Activated T-cell treated with anti-CD3 and anti-CD28 coated beads, Interleukin-2, amount 50 U/mL, for 1 hour (primary cell): ENCODE measurements at regions not wholly inside any gene's neighbourhood (a gene's known extent, or its start where the extent isn't known, plus 50 kb on each side); places are given as distances from the start of the nearest gene placed in this dataset.
"Not testable (repeated sequence)": the region's sequence is repeated elsewhere in the genome, so short reads cannot be mapped to it uniquely, and the experiment has no call there.

ENCODE experiments used
- DNase-seq: peaks from one replicate; pipeline ENCODE4 v3.0.0-alpha.2; 2020

- no peak for DNase-seq
Measured at GRCh38 chr11:38842991-38843390, 2245.0 kb upstream of the RAG2 start.

GRCh38 chr11:38839071-38839470 lies 2241.0 kb upstream of the RAG2 start:
- no peak for DNase-seq

- no peak for DNase-seq
Measured at GRCh38 chr11:38835966-38836365, 2237.9 kb upstream of the RAG2 start.

- no peak for DNase-seq
Measured at GRCh38 chr11:38824573-38824972, 2226.5 kb upstream of the RAG2 start.

- not testable (repeated sequence) for DNase-seq
Measured at GRCh38 chr11:38821786-38822185, 2223.8 kb upstream of the RAG2 start.

GRCh38 chr11:38819981-38820380 lies 2221.9 kb upstream of the RAG2 start:
- no peak for DNase-seq

- no peak for DNase-seq
Measured at GRCh38 chr11:38818720-38819119, 2220.7 kb upstream of the RAG2 start.

GRCh38 chr11:38814670-38815069 lies 2216.6 kb upstream of the RAG2 start:
- DNase-seq, result no peak

GRCh38 chr11:38809521-38809920 lies 2211.5 kb upstream of the RAG2 start:
- DNase-seq, result no peak

GRCh38 chr11:38796281-38796680 lies 2198.2 kb upstream of the RAG2 start:
- DNase-seq, result no peak

- DNase-seq, result no peak
Measured at GRCh38 chr11:38795027-38795426, 2197.0 kb upstream of the RAG2 start.

GRCh38 chr11:38791346-38791961 lies 2193.4 kb upstream of the RAG2 start:
- no peak for DNase-seq

- DNase-seq, result no peak
Measured at GRCh38 chr11:38788561-38788960, 2190.5 kb upstream of the RAG2 start.

- no peak for DNase-seq
Measured at GRCh38 chr11:38784164-38784563, 2186.1 kb upstream of the RAG2 start.

- DNase-seq, result no peak
Measured at GRCh38 chr11:38766796-38767195, 2168.8 kb upstream of the RAG2 start.

- DNase-seq, result no peak
Measured at GRCh38 chr11:38759394-38759793, 2161.4 kb upstream of the RAG2 start.

- no peak for DNase-seq
Measured at GRCh38 chr11:38756537-38756936, 2158.5 kb upstream of the RAG2 start.

- DNase-seq, result no peak
Measured at GRCh38 chr11:38751421-38751820, 2153.4 kb upstream of the RAG2 start.

GRCh38 chr11:38746516-38746915 lies 2148.5 kb upstream of the RAG2 start:
- DNase-seq, result not testable (repeated sequence)

GRCh38 chr11:38723361-38723760 lies 2125.3 kb upstream of the RAG2 start:
- DNase-seq, result no peak

- no peak for DNase-seq
Measured at GRCh38 chr11:38721586-38722315, 2123.7 kb upstream of the RAG2 start.

GRCh38 chr11:38718659-38719058 lies 2120.6 kb upstream of the RAG2 start:
- DNase-seq, result no peak

- no peak for DNase-seq
Measured at GRCh38 chr11:38718049-38718448, 2120.0 kb upstream of the RAG2 start.

- DNase-seq, result no peak
Measured at GRCh38 chr11:38711110-38711509, 2113.1 kb upstream of the RAG2 start.

- no peak for DNase-seq
Measured at GRCh38 chr11:38710262-38710661, 2112.2 kb upstream of the RAG2 start.
